ENCODE measurements at regions not wholly inside any gene's neighbourhood (a gene's known extent, or its start where the extent isn't known, plus 50 kb on each side); places are given as distances from the start of the nearest gene placed in this dataset.
"Not testable (repeated sequence)": the region's sequence is repeated elsewhere in the genome, so short reads cannot be mapped to it uniquely, and the experiment has no call there.

- no peak for DNase-seq (ENCODE audit: low read depth)
These were observed 161.5 kb upstream of the CDKN2B start for GRCh38 chr9:22170556-22170955.

DNA sequence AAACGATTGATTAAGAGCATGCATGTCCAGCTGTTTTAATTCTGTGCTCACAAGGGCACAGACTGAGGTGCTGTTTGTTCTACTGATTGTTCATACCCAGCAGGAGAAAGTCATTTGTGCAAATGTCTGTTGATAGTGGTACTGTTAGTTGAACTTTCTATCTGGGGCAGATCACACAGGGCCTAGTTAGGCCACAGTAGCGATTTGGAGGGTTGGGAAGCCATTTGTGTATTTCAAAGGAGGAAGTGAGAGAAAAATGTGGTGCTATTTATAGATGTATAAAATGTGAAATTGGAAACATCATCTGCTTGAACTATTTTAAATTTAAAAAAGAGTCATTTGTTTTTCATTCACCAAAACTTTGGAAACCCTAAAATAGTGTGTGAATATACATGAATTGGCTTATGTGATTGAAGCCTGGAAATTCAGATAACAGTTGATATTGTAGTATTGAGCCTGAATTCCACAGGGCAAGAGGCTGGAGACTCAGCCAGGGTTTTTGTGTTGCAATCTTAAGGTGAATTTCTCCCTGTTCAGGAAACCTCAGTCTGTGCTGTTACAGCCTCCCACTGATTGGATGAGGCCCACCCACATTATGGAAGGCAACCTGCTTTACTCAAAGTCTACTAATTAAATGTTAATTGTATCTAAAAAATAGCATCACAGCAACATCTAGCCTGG is 162.0 kb upstream of the CDKN2B start:
- no peak for DNase-seq (ENCODE audit: low read depth)

GRCh38 chr9:22171691-22172090 is 162.6 kb upstream of the CDKN2B start:
- no peak for DNase-seq (ENCODE audit: low read depth)

DNA sequence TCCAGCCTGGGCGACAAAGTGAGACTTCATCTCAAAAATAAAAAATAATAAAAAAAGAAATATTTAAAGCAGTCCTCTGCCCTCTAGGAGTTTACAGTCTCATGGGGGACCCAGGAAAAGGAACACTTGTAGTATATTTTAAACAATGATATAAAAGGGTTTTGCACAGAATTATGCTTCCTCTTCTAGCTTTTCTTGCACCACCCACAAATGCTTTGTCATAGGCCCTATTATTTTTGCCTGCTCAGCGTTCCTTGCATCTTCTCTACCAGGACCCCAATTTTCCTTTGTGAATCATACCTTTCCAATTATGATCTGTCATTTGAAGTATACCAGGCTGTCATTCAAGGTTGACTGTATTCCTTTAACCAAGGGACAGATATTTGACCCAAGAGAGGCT is 164.8 kb upstream of the CDKN2B start:
- DNase-seq (ENCODE audit: low read depth) = no peak

DNA sequence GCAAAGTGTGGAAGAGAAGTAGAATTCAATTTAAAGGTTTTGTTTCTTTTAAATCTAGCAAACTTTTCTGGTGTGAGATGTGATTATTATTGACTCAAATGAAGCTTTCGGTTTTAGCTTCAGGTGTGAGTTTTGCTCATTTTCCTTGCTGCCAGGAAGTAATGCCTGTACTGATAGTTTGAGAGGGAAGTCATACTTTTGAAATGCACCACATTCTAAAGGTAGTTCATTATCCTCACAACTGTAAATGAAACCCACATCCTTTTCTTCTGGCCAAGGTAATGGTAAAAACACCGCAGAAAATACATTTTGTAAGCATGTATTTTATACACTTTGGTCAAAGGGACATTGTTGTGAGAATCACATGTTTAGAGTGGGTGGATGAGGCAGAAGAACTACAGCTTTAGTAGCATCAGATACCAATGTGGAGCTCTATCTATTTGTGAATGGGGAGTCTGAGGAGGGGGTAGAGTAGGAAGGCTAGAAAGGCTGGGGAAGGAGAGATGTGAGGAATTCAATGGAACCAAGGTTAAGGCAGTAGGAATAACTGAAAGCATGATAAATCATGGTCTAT is 167.0 kb upstream of the CDKN2B start:
- DNase-seq (ENCODE audit: low read depth) = no peak

- not testable (repeated sequence) for DNase-seq (ENCODE audit: low read depth)
These were observed 171.9 kb upstream of the CDKN2B start for GRCh38 chr9:22181021-22181420.

GRCh38 chr9:22189471-22189870 is 180.4 kb upstream of the CDKN2B start:
- no peak for DNase-seq (ENCODE audit: low read depth)

DNA sequence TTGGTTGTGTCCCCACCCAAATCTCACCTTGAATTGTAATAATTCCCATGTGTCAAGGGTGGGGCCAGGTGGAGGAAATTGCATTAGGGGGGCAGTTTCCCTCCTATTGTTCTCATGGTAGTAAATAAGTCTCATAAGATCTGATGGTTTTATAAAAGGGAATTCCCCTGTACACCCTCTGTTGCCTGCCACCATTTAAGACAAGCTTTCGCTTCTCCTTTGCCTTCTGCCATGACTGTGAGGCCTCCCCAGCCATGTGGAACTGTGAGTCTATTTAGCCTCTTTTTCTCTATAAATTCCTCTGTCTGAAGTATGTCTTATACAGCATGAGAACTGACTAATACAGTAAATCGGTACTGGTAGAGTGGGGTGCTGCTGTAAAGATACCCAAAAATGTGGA is 187.9 kb upstream of the CDKN2B start:
- not testable (repeated sequence) for DNase-seq (ENCODE audit: low read depth)

GRCh38 chr9:22198681-22199080 is 189.6 kb upstream of the CDKN2B start:
- DNase-seq (ENCODE audit: low read depth) = no peak

GRCh38 chr9:22201256-22201655 is 192.2 kb upstream of the CDKN2B start:
- DNase-seq (ENCODE audit: low read depth) = no peak

- peak; percentile 8 for DNase-seq (ENCODE audit: low read depth)
These were observed 194.4 kb upstream of the CDKN2B start for GRCh38 chr9:22203371-22204138.

- DNase-seq (ENCODE audit: low read depth) = no peak
These were observed 195.1 kb upstream of the CDKN2B start for GRCh38 chr9:22204240-22204639.

GRCh38 chr9:22206833-22207232 is 197.7 kb upstream of the CDKN2B start:
- no peak for DNase-seq (ENCODE audit: low read depth)

GRCh38 chr9:22208846-22209585 is 199.9 kb upstream of the CDKN2B start:
- peak; percentile 46 for DNase-seq (ENCODE audit: low read depth)

GRCh38 chr9:22210262-22210661 is 201.2 kb upstream of the CDKN2B start:
- DNase-seq (ENCODE audit: low read depth) = peak; percentile 25

DNA sequence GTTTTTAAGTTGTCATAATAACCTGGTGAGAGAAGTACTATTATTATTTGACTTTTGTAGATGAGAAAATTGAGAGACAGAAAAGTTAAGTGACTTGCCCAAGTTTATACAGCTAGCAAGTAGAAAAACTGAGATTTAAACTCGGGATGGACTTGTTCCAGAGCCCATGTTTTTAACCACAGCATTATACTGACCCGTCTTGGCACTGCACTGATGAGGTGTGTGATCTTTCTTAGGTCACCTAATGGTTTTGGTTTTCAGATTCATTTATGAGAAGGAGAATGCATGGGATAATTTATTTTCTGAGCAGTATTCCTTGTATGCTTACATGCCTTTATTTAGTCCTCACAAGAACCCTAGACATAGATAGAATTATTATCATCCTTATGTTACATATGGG is 201.8 kb upstream of the CDKN2B start:
- DNase-seq (ENCODE audit: low read depth) = no peak

DNA sequence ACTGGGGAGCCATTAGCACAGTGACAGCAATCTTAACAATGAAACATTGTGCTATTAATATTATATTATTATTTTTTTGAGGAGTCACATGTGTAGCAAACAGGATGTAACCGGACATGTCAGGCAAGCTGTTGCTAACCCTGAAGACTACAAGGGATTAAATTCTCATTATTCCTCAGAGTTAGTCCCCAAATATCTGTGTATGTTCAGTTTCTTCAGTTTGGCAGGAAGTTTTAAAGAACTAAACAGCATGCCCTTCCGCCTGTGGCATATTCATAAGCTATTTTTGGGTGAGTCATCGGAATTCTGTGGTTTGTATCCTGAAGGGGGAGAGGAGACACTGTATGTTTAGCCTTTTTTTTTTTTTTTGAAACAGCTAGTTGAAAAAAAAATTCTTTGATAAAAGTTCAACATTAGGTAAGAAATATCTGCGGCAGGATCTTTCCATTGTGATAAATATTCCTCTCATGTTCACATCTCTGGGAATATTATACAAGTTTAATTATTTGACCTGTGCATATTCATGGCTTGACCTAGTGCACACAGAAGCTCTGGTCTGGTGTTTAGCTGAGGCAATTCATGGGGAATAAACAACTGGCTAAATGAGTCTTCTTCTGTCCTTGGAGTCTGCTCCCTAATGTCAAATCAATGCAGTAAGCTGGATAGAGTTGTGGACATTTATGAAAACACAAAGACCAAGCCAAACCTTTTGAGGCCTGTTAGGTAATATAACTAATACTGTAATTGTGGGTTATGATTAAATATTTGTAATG is 202.7 kb upstream of the CDKN2B start:
- DNase-seq (ENCODE audit: low read depth) = peak; percentile 96

DNA sequence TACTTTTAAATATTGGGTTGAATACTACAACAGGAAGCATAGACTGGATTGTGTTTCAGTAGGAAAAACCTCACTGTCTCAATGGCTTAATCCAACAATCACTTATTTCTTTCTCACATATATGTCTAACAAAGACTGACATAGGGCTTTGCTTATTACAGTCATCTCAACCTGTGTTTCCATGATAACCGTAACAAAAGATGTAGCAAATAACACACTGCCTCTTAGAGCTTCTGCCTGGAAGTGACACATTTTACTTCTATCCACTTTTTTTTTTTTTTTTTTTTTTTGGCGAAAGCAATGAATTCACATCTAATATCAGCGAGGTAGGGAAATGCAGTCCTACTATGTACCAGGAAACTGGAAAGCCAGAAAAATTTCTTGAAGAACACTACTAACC is 204.9 kb upstream of the CDKN2B start:
- no peak for DNase-seq (ENCODE audit: low read depth)

GRCh38 chr9:22214497-22215031 is 205.5 kb upstream of the CDKN2B start:
- DNase-seq (ENCODE audit: low read depth) = peak; percentile 61

DNA sequence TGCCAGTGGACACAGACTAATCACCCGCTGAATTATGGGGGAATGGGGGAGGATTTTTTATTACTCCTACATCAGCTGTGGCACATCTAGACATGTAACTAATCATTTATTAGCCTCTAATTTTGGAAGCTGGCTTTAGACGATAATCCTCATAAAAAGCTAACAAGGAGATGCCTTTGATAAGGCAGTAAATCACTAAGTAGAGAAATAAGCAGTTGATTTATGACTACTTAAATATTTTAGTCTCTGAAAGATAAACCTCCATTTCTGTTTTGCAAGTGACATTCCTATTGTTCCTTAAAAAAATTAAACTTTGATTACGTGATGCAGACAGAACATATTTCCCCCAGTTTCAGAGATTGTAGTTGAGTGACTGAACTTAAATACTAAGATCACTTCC is 206.4 kb upstream of the CDKN2B start:
- DNase-seq (ENCODE audit: low read depth) = peak; percentile 38

DNA sequence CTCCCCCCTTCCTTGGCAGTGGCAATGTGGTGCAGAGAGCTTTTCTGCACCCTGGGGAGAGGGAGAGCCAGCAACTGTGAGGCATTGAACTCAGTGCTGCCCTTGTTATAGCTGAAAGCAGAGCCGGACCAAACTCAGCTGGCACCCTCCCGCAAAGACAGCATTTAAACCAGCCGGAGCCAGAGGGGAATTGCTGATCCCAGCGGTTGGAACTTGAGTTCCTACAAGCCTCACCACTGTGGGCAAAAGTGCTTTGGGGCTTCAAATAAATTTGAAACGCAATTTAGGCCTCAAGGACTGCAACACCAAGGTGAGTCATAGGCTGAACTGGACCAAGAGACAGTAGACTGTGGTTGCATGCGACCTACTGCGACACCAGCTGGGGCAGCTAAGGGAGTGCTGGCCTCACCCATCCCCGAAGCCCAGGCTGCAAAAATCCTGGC is 207.6 kb upstream of the CDKN2B start:
- DNase-seq (ENCODE audit: low read depth) = peak; percentile 80

Data from EH (cell line).